Suprapubic skin (tissue), 3 donors: ENCODE measurements at regions not wholly inside any gene's neighbourhood (a gene's known extent, or its start where the extent isn't known, plus 50 kb on each side); places are given as distances from the start of the nearest gene placed in this dataset.

Source experiments
- EP300 ChIP-seq: sonication (generic); formaldehyde crosslinking; IDR thresholded peaks from one replicate; pipeline ENCODE4 v1.6.1; 2017; ENCODE audit warnings: antibody characterized with exemption
- POLR2A ChIP-seq, 2 donors: fragments of 450-650 bp; IDR thresholded peaks; one replicate each; pipeline ENCODE4 v1.6.1; 2017; ENCODE audit warnings: antibody characterized with exemption in 2 of 2, mild to moderate bottlenecking in 2 of 2, moderate library complexity in 2 of 2
- TF ChIP-seq, protein P1 (sequence below), 2 donors: fragments of 200-600 bp in 1 of 2; fragments of 450-650 bp in 1 of 2; sonication (generic) in 1 of 2; IDR thresholded peaks; one replicate each; pipeline ENCODE4 v1.5.1; 2016 to 2019; ENCODE audit warnings: antibody characterized with exemption in 2 of 2, mild to moderate bottlenecking in 1 of 2, moderate library complexity in 1 of 2

DNA sequence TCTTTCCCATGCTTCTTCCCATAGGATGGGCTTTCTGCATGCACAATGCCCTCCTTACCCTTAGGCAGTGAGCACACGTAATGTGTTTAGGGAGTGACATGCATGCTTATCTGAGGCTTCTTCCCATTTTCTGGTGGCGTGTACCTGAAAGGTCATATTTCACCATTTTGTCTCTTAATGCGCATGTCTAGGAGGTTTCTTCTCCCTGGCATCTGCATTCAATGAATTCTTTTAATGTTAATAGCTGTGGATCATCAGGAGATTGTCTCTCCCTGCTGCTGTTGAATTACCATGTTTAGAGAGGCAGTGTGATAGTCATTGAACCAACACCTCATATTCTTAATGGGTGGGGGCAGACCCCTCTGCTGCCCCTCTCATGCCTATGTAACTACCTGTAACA lies 205.6 kb upstream of the SGO1 start:
- TF ChIP-seq, protein P1, sequence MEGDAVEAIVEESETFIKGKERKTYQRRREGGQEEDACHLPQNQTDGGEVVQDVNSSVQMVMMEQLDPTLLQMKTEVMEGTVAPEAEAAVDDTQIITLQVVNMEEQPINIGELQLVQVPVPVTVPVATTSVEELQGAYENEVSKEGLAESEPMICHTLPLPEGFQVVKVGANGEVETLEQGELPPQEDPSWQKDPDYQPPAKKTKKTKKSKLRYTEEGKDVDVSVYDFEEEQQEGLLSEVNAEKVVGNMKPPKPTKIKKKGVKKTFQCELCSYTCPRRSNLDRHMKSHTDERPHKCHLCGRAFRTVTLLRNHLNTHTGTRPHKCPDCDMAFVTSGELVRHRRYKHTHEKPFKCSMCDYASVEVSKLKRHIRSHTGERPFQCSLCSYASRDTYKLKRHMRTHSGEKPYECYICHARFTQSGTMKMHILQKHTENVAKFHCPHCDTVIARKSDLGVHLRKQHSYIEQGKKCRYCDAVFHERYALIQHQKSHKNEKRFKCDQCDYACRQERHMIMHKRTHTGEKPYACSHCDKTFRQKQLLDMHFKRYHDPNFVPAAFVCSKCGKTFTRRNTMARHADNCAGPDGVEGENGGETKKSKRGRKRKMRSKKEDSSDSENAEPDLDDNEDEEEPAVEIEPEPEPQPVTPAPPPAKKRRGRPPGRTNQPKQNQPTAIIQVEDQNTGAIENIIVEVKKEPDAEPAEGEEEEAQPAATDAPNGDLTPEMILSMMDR (IDR thresholded peaks at IDR 0.05): no peak
- TF ChIP-seq EP300: no peak
- TF ChIP-seq POLR2A (IDR thresholded peaks at IDR 0.05): no peak
